Brain microvascular endothelial cell (primary cell): ENCODE measurements at regions not wholly inside any gene's neighbourhood (a gene's known extent, or its start where the extent isn't known, plus 50 kb on each side); places are given as distances from the start of the nearest gene placed in this dataset.

Experiments
- DNase-seq: peaks from one replicate; pipeline ENCODE4 v3.0.0-alpha.2; 2020
- H3K27ac ChIP-seq: fragments of 250-450 bp; sonication (Bioruptor Pico); 2 replicates; pipeline ENCODE4 v1.5.1; 2020; ENCODE audit warnings: mild to moderate bottlenecking, moderate library complexity
- H3K27me3 ChIP-seq: fragments of 250-450 bp; sonication (Bioruptor Pico); replicated peaks from 2 replicates; pipeline ENCODE4 v1.5.1; 2020; ENCODE audit warnings: mild to moderate bottlenecking
- H3K36me3 ChIP-seq: fragments of 250-450 bp; sonication (Bioruptor Pico); replicated peaks from 2 replicates; pipeline ENCODE4 v1.5.1; 2020; ENCODE audit warnings: mild to moderate bottlenecking
- H3K4me3 ChIP-seq: 2 replicates; pipeline ENCODE4 v1.5.1; 2011; ENCODE audit warnings: low read depth, mild to moderate bottlenecking, control low read depth, low read length, moderate library complexity
- CTCF ChIP-seq: IDR thresholded peaks from 2 replicates; pipeline ENCODE4 v1.5.1; 2011; ENCODE audit warnings: low read depth, mild to moderate bottlenecking, moderate library complexity, low read length, control low read depth, inconsistent platforms; ENCODE audit errors: missing control alignments
- in situ Hi-C: cut with HindIII; loops from 2 replicates; pipeline ENCODE4 v1.10.0; 2017; ENCODE audit warnings: low sequenced_read_pairs, low pct_ligation_motif_present

- no peak for DNase-seq
- Histone ChIP-seq H3K4me3 (no peak overlapping the region), H3K27ac (no peak overlapping the region), H3K36me3 (no peaks in the 10 kb centered on the region), H3K27me3 (no peaks in the 10 kb centered on the region)
- no peak for TF ChIP-seq CTCF
- in situ Hi-C loops = no loop called here
Observed at GRCh38 chr1:199811163-199811562, 216.3 kb upstream of the NR5A2 start.

- Histone ChIP-seq H3K27me3 (no peaks in the 10 kb centered on the region), H3K36me3 (no peaks in the 10 kb centered on the region), H3K4me3 (no peak overlapping the region), H3K27ac (no peak overlapping the region)
- in situ Hi-C loops = no loop called here
- no peak for TF ChIP-seq CTCF
- no peak for DNase-seq
Observed at GRCh38 chr1:199813198-199813597, 214.3 kb upstream of the NR5A2 start.

- Histone ChIP-seq H3K36me3 (no peaks in the 10 kb centered on the region), H3K27me3 (no peaks in the 10 kb centered on the region), H3K4me3 (no peak overlapping the region), H3K27ac (no peak overlapping the region)
- DNase-seq = no peak
- in situ Hi-C loops = no loop called here
- TF ChIP-seq CTCF = no peak
Observed at GRCh38 chr1:199815947-199816346, 211.6 kb upstream of the NR5A2 start.

- no peaks in the 10 kb centered on the region for H3K27me3 ChIP-seq
- no peak for TF ChIP-seq CTCF
- no peak overlapping the region for H3K4me3 ChIP-seq
- no peak for DNase-seq
- H3K27ac ChIP-seq = no peak overlapping the region
- in situ Hi-C loops = no loop called here
- no peaks in the 10 kb centered on the region for H3K36me3 ChIP-seq
Observed at GRCh38 chr1:199817266-199817665, 210.2 kb upstream of the NR5A2 start.

GRCh38 chr1:199821029-199821779 lies 206.3 kb upstream of the NR5A2 start:
- TF ChIP-seq CTCF = no peak
- Histone ChIP-seq H3K36me3 (no peaks in the 10 kb centered on the region), H3K27me3 (no peaks in the 10 kb centered on the region), H3K4me3 (no peak overlapping the region), H3K27ac (no peak overlapping the region)
- DNase-seq = no peak
- in situ Hi-C loops = no loop called here

- Histone ChIP-seq H3K4me3 (no peak overlapping the region), H3K27ac (no peak overlapping the region), H3K36me3 (no peaks in the 10 kb centered on the region), H3K27me3 (no peaks in the 10 kb centered on the region)
- no peak for DNase-seq
- in situ Hi-C loops = no loop called here
- no peak for TF ChIP-seq CTCF
Observed at GRCh38 chr1:199832451-199832850, 195.1 kb upstream of the NR5A2 start.
